A673 (cell line): ENCODE measurements at regions not wholly inside any gene's neighbourhood (a gene's known extent, or its start where the extent isn't known, plus 50 kb on each side); places are given as distances from the start of the nearest gene placed in this dataset.

ENCODE experiments used
- BruUV-seq: library from RNA; stranded (reverse); fragments of 400-500 nt; replicated peaks from 2 replicates; lab custom pipeline; 2021; lab: Mats Ljungman, UMichigan
- CTCF ChIA-PET: fragments of 300-600 bp; sonication (Branson Sonifier 250); formaldehyde crosslinking; loops from one replicate; lab custom pipeline; 2022; ENCODE audit warnings: antibody characterized with exemption; lab: Charles Lee
- POLR2A ChIA-PET: fragments of 300-600 bp; sonication (Branson Sonifier 250); formaldehyde crosslinking; loops from one replicate; lab custom pipeline; 2022; ENCODE audit warnings: antibody characterized with exemption; ENCODE audit not compliant: low non-redundant PET; lab: Charles Lee
- DNase-seq: peaks from one replicate; pipeline ENCODE4 v3.0.0-alpha.2; 2015; ENCODE audit warnings: low spot score
- H3K27ac ChIP-seq: fragments of 200-600 bp; sonication (generic); 2 replicates; pipeline ENCODE4 v1.5.1; 2016; ENCODE audit warnings: mixed run types, low read depth, mild to moderate bottlenecking, mixed read lengths, antibody characterized with exemption, low read length; ENCODE audit not compliant: poor library complexity, severe bottlenecking
- H3K27me3 ChIP-seq: fragments of 200-600 bp; sonication (generic); replicated peaks from 2 replicates; pipeline ENCODE4 v1.6.1; 2017; ENCODE audit warnings: mixed run types, low read depth, mild to moderate bottlenecking, mixed read lengths, antibody characterized with exemption, low read length; ENCODE audit not compliant: insufficient read depth, poor library complexity
- H3K36me3 ChIP-seq: fragments of 200-600 bp; sonication (generic); 2 replicates; pipeline ENCODE4 v1.6.1; 2016; ENCODE audit warnings: mixed run types, mild to moderate bottlenecking, mixed read lengths, antibody characterized with exemption, low read length; ENCODE audit not compliant: insufficient read depth, poor library complexity, severe bottlenecking
- H3K4me1 ChIP-seq: fragments of 200-600 bp; sonication (generic); 2 replicates; pipeline ENCODE4 v1.6.1; 2017; ENCODE audit warnings: mixed run types, mild to moderate bottlenecking, mixed read lengths, antibody characterized with exemption, low read length; ENCODE audit not compliant: insufficient read depth, poor library complexity, severe bottlenecking
- H3K4me3 ChIP-seq: fragments of 200-600 bp; sonication (generic); 2 replicates; pipeline ENCODE4 v1.5.1; 2016; ENCODE audit warnings: low read depth, mixed run types, mild to moderate bottlenecking, mixed read lengths, low read length; ENCODE audit not compliant: poor library complexity, severe bottlenecking
- H3K9me3 ChIP-seq: fragments of 200-600 bp; sonication (generic); 2 replicates; pipeline ENCODE4 v1.6.1; 2016; ENCODE audit warnings: mixed run types, low read depth, mild to moderate bottlenecking, mixed read lengths, antibody characterized with exemption, low read length; ENCODE audit not compliant: poor library complexity, severe bottlenecking
- EZH2 ChIP-seq: fragments of 200-600 bp; sonication (generic); IDR thresholded peaks from 2 replicates; pipeline ENCODE4 v1.6.1; 2017; ENCODE audit warnings: borderline replicate concordance, low read depth, mild to moderate bottlenecking, mixed read lengths, antibody characterized with exemption, low read length; ENCODE audit not compliant: poor library complexity, severe bottlenecking
- intact Hi-C: fragments of 100-400 bp; cut with micrococcal nuclease; formaldehyde crosslinking; loops from one replicate; pipeline ENCODE4 v1.10.0; 2022; ENCODE audit not compliant: unreplicated experiment
- TF ChIP-seq, protein P1 (sequence below): fragments of 300-800, 200-600 bp; sonication (generic); conservative IDR thresholded peaks from 2 replicates; pipeline ENCODE4 v1.5.1; 2017; ENCODE audit warnings: low read depth, mild to moderate bottlenecking, antibody characterized with exemption, low read length, moderate library complexity, mixed read lengths

DNA sequence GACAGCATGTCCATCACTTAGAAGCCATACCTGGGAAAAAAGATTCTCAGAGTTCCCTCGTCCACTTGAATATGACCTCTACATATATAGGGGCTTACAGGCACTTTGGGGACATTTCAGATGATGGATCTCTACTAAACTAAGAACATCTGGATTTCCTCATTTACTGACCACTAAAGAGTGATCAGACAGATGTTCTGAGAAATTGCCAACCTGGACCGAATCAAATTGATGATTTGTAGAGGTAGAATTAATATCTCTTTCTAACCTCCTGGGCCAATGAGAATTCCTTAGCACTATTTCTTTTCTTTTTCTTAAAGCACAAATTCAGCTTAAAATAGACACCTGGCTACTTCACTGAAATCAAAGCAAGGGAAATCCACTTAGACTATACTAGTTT, 422.7 kb downstream of the MTRR start:
- Histone ChIP-seq H3K4me1 (no peaks in the 10 kb centered on the region), H3K27ac (no peak overlapping the region), H3K36me3 (no peaks in the 10 kb centered on the region), H3K9me3 (peaks cover 19% of the 10 kb centered on the region), H3K27me3 (no peaks in the 10 kb centered on the region), H3K4me3 (no peak overlapping the region)
- no TSS peak for BruUV-seq
- CTCF ChIA-PET: no interaction called here
- POLR2A ChIA-PET: no interaction called here
- TF ChIP-seq, protein P1, sequence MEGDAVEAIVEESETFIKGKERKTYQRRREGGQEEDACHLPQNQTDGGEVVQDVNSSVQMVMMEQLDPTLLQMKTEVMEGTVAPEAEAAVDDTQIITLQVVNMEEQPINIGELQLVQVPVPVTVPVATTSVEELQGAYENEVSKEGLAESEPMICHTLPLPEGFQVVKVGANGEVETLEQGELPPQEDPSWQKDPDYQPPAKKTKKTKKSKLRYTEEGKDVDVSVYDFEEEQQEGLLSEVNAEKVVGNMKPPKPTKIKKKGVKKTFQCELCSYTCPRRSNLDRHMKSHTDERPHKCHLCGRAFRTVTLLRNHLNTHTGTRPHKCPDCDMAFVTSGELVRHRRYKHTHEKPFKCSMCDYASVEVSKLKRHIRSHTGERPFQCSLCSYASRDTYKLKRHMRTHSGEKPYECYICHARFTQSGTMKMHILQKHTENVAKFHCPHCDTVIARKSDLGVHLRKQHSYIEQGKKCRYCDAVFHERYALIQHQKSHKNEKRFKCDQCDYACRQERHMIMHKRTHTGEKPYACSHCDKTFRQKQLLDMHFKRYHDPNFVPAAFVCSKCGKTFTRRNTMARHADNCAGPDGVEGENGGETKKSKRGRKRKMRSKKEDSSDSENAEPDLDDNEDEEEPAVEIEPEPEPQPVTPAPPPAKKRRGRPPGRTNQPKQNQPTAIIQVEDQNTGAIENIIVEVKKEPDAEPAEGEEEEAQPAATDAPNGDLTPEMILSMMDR: no peak
- no peak for TF ChIP-seq EZH2
- intact Hi-C loops: no loop called here
- DNase-seq: no peak

DNA sequence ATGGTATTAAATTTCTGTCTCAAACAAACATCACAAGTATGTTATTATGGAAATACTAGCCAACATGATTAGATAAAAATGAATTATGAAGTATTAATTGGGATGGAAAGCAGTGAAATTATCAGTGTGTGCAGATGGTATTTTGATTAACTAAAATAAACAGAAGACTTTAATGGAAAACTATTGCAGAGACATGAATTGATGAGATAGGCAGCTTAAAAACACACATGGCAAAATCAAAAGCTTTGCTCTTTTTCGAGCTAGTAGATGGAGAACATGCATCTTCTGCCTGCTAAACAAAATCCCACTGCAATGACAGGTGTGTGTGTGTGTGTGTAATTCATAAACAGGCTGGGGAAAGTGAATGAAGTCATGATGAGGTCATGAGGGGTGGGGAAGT, 426.2 kb downstream of the MTRR start:
- intact Hi-C loops: no loop called here
- H3K27ac ChIP-seq: no peak overlapping the region
- no TSS peak for BruUV-seq
- no peak overlapping the region for H3K4me3 ChIP-seq
- TF ChIP-seq, protein P1: no peak
- TF ChIP-seq EZH2: no peak
- H3K27me3 ChIP-seq: no peaks in the 10 kb centered on the region
- DNase-seq: no peak
- no peaks in the 10 kb centered on the region for H3K36me3 ChIP-seq
- no peaks in the 10 kb centered on the region for H3K4me1 ChIP-seq
- CTCF ChIA-PET: no interaction called here
- peaks cover 18% of the 10 kb centered on the region for H3K9me3 ChIP-seq
- POLR2A ChIA-PET: no interaction called here

DNA sequence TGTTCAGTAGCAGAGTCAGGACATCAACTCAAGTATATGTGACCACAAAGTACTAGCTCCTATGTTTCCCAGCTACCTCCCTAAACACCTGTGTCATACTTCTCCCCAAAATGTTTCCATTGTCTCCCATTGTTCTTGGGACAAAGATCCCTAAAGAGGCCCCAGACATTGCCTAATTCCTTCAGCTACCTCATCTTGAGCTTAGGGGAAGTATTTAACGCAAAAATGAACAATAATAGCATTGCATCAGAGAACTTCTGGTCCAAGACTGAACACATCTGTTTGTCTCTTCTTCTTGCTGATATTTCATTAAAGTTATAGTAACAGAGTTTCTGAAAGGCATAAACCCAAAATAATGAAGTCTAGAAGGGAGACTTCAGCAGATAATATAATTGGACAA, 430.8 kb downstream of the MTRR start:
- H3K4me3 ChIP-seq: no peak overlapping the region
- no peaks in the 10 kb centered on the region for H3K27me3 ChIP-seq
- POLR2A ChIA-PET: no interaction called here
- no peaks in the 10 kb centered on the region for H3K4me1 ChIP-seq
- no peak for DNase-seq
- intact Hi-C loops: no loop called here
- peaks cover 20% of the 10 kb centered on the region for H3K9me3 ChIP-seq
- no peaks in the 10 kb centered on the region for H3K36me3 ChIP-seq
- TF ChIP-seq, protein P1: no peak
- no peak for TF ChIP-seq EZH2
- BruUV-seq: no TSS peak
- CTCF ChIA-PET: no interaction called here
- H3K27ac ChIP-seq: no peak overlapping the region
